ENCODE measurements at regions not wholly inside any gene's neighbourhood (a gene's known extent, or its start where the extent isn't known, plus 50 kb on each side); places are given as distances from the start of the nearest gene placed in this dataset.
A peak's percentile ranks its signal among the peaks of the same experiment; 100 is the strongest.
"Not testable (repeated sequence)": the region's sequence is repeated elsewhere in the genome, so short reads cannot be mapped to it uniquely, and the experiment has no call there.

GRCh38 chr22:22338778-22339177 is 94.2 kb downstream of the VPREB1 start:
- H3K4me3 Mint-ChIP-seq; H3K36me3 Mint-ChIP-seq (ENCODE audit: low read depth); H3K4me1 Mint-ChIP-seq; H3K9me3 Mint-ChIP-seq; ATAC-seq; H3K27ac Mint-ChIP-seq; DNase-seq: not testable (repeated sequence)
- H3K27me3 Mint-ChIP-seq: peaks cover 29% of the 10 kb centered on the region

- Mint-ChIP-seq H3K27me3 (peaks cover 6% of the 10 kb centered on the region), H3K27ac (no peak overlapping the region), H3K4me3 (no peak overlapping the region), H3K4me1 (peaks cover 5% of the 10 kb centered on the region), H3K9me3 (peaks cover 4% of the 10 kb centered on the region), H3K36me3 (ENCODE audit: low read depth) (no peaks in the 10 kb centered on the region)
- DNase-seq: no peak
- ATAC-seq: no peak
These were observed 97.2 kb downstream of the VPREB1 start for GRCh38 chr22:22341736-22342135.

- H3K27ac Mint-ChIP-seq: peak overlapping the region; percentile 15
- peak; percentile 78 for DNase-seq
- H3K9me3 Mint-ChIP-seq: no peaks in the 10 kb centered on the region
- H3K4me1 Mint-ChIP-seq: peaks cover 5% of the 10 kb centered on the region
- H3K36me3 Mint-ChIP-seq (ENCODE audit: low read depth): no peaks in the 10 kb centered on the region
- peaks cover 2% of the 10 kb centered on the region for H3K27me3 Mint-ChIP-seq
- no peak overlapping the region for H3K4me3 Mint-ChIP-seq
- ATAC-seq: peak; percentile 61
These were observed 98.4 kb downstream of the VPREB1 start for GRCh38 chr22:22342697-22343580.

GRCh38 chr22:22343581-22344296 is 99.2 kb downstream of the VPREB1 start:
- H3K9me3 Mint-ChIP-seq: no peaks in the 10 kb centered on the region
- no peaks in the 10 kb centered on the region for H3K36me3 Mint-ChIP-seq (ENCODE audit: low read depth)
- H3K27me3 Mint-ChIP-seq: peaks cover 4% of the 10 kb centered on the region
- ATAC-seq (no peak), DNase-seq (no peak)
- no peak overlapping the region for H3K27ac Mint-ChIP-seq
- no peak overlapping the region for H3K4me3 Mint-ChIP-seq
- peaks cover 5% of the 10 kb centered on the region for H3K4me1 Mint-ChIP-seq

GRCh38 chr22:22344430-22344829 is 99.8 kb downstream of the VPREB1 start:
- peaks cover 9% of the 10 kb centered on the region for H3K27me3 Mint-ChIP-seq
- H3K4me3 Mint-ChIP-seq: no peak overlapping the region
- ATAC-seq (no peak), DNase-seq (no peak)
- H3K4me1 Mint-ChIP-seq: peaks cover 5% of the 10 kb centered on the region
- H3K27ac Mint-ChIP-seq: no peak overlapping the region
- H3K9me3 Mint-ChIP-seq: no peaks in the 10 kb centered on the region
- H3K36me3 Mint-ChIP-seq (ENCODE audit: low read depth): no peaks in the 10 kb centered on the region

- ATAC-seq: no peak
- no peak for DNase-seq
- Mint-ChIP-seq H3K27me3 (peaks cover 10% of the 10 kb centered on the region), H3K36me3 (ENCODE audit: low read depth) (no peaks in the 10 kb centered on the region), H3K4me1 (peaks cover 5% of the 10 kb centered on the region), H3K27ac (no peak overlapping the region), H3K4me3 (no peak overlapping the region), H3K9me3 (no peaks in the 10 kb centered on the region)
These were observed 101.2 kb downstream of the VPREB1 start for GRCh38 chr22:22345781-22346180.

- ATAC-seq (no peak), DNase-seq (no peak)
- Mint-ChIP-seq H3K36me3 (ENCODE audit: low read depth) (no peaks in the 10 kb centered on the region), H3K27ac (no peak overlapping the region), H3K27me3 (peaks cover 10% of the 10 kb centered on the region), H3K9me3 (no peaks in the 10 kb centered on the region), H3K4me1 (peaks cover 5% of the 10 kb centered on the region), H3K4me3 (no peak overlapping the region)
These were observed 102.0 kb downstream of the VPREB1 start for GRCh38 chr22:22346401-22347107.

- Mint-ChIP-seq H3K27me3 (peaks cover 12% of the 10 kb centered on the region), H3K9me3 (no peaks in the 10 kb centered on the region), H3K36me3 (ENCODE audit: low read depth) (no peaks in the 10 kb centered on the region), H3K27ac (no peak overlapping the region), H3K4me3 (no peak overlapping the region), H3K4me1 (peaks cover 7% of the 10 kb centered on the region)
- DNase-seq (no peak), ATAC-seq (no peak)
These were observed 103.7 kb downstream of the VPREB1 start for GRCh38 chr22:22348127-22348814.

GRCh38 chr22:22348815-22349454 is 104.3 kb downstream of the VPREB1 start:
- no peak overlapping the region for H3K4me3 Mint-ChIP-seq
- no peak for ATAC-seq
- peaks cover 12% of the 10 kb centered on the region for H3K27me3 Mint-ChIP-seq
- no peak overlapping the region for H3K27ac Mint-ChIP-seq
- no peaks in the 10 kb centered on the region for H3K9me3 Mint-ChIP-seq
- H3K36me3 Mint-ChIP-seq (ENCODE audit: low read depth): no peaks in the 10 kb centered on the region
- no peak for DNase-seq
- H3K4me1 Mint-ChIP-seq: peaks cover 3% of the 10 kb centered on the region

GRCh38 chr22:22349455-22349836 is 104.9 kb downstream of the VPREB1 start:
- no peak overlapping the region for H3K27ac Mint-ChIP-seq
- DNase-seq (no peak), ATAC-seq (no peak)
- peaks cover 12% of the 10 kb centered on the region for H3K27me3 Mint-ChIP-seq
- H3K4me3 Mint-ChIP-seq: no peak overlapping the region
- no peaks in the 10 kb centered on the region for H3K9me3 Mint-ChIP-seq
- H3K36me3 Mint-ChIP-seq (ENCODE audit: low read depth): no peaks in the 10 kb centered on the region
- H3K4me1 Mint-ChIP-seq: peaks cover 2% of the 10 kb centered on the region

GRCh38 chr22:22351366-22351765 is 106.8 kb downstream of the VPREB1 start:
- Mint-ChIP-seq H3K4me3 (no peak overlapping the region), H3K36me3 (ENCODE audit: low read depth) (no peaks in the 10 kb centered on the region)

GRCh38 chr22:22352371-22352999 is 107.9 kb downstream of the VPREB1 start:
- peaks cover 7% of the 10 kb centered on the region for H3K4me1 Mint-ChIP-seq
- no peak overlapping the region for H3K4me3 Mint-ChIP-seq
- H3K9me3 Mint-ChIP-seq: no peaks in the 10 kb centered on the region
- ATAC-seq (no peak), DNase-seq (no peak)
- H3K27me3 Mint-ChIP-seq: peaks cover 24% of the 10 kb centered on the region
- no peak overlapping the region for H3K27ac Mint-ChIP-seq
- H3K36me3 Mint-ChIP-seq (ENCODE audit: low read depth): no peaks in the 10 kb centered on the region

More at GRCh38 chr22:22351366-22351765, 106.8 kb downstream of the VPREB1 start:
- Mint-ChIP-seq H3K9me3 (no peaks in the 10 kb centered on the region), H3K4me1 (peaks cover 2% of the 10 kb centered on the region), H3K27me3 (peaks cover 17% of the 10 kb centered on the region), H3K27ac (no peak overlapping the region)
- no peak for ATAC-seq
- no peak for DNase-seq

- DNase-seq: no peak
- no peaks in the 10 kb centered on the region for H3K9me3 Mint-ChIP-seq
- peaks cover 7% of the 10 kb centered on the region for H3K4me1 Mint-ChIP-seq
- no peak overlapping the region for H3K27ac Mint-ChIP-seq
- H3K4me3 Mint-ChIP-seq: no peak overlapping the region
- no peak for ATAC-seq
- no peaks in the 10 kb centered on the region for H3K36me3 Mint-ChIP-seq (ENCODE audit: low read depth)
- H3K27me3 Mint-ChIP-seq: peaks cover 18% of the 10 kb centered on the region
These were observed 110.7 kb downstream of the VPREB1 start for GRCh38 chr22:22355096-22355834.
